Lower lobe of right lung (tissue), 2 donors: ENCODE measurements at regions not wholly inside any gene's neighbourhood (a gene's known extent, or its start where the extent isn't known, plus 50 kb on each side); places are given as distances from the start of the nearest gene placed in this dataset.

Experiments used
- ATAC-seq, 2 donors: fragments of 200-7000 bp; cut with Tn5 transposase; one replicate each; pipeline ENCODE4 v1.9.1; 2020 to 2022; ENCODE audit warnings: mild to moderate bottlenecking in 2 of 2, moderate library complexity in 2 of 2
- DNase-seq: peaks from one replicate; pipeline ENCODE4 v3.0.0-alpha.2; 2020
- H3K27ac ChIP-seq: fragments of 200-600 bp; one replicate; pipeline ENCODE4 v1.8.0; 2022
- H3K27me3 ChIP-seq: fragments of 200-600 bp; one replicate; pipeline ENCODE4 v1.8.0; 2022; ENCODE audit warnings: low read depth
- H3K36me3 ChIP-seq: fragments of 200-600 bp; one replicate; pipeline ENCODE4 v1.8.0; 2022; ENCODE audit warnings: mild to moderate bottlenecking
- H3K4me1 ChIP-seq: fragments of 200-600 bp; one replicate; pipeline ENCODE4 v1.8.0; 2022
- H3K4me3 ChIP-seq: fragments of 200-600 bp; one replicate; pipeline ENCODE4 v1.8.0; 2022; ENCODE audit warnings: mild to moderate bottlenecking
- H3K9me3 ChIP-seq: fragments of 200-600 bp; one replicate; pipeline ENCODE4 v1.8.0; 2022
- CTCF ChIP-seq: fragments of 200-600 bp; IDR thresholded peaks from one replicate; pipeline ENCODE4 v1.8.0; 2022; ENCODE audit warnings: antibody characterized with exemption, mild to moderate bottlenecking
- intact Hi-C: fragments of 100-400 bp; cut with DNase I; formaldehyde crosslinking; loops from one replicate; pipeline ENCODE4 v1.11.0; 2022
- donor health status: DM: no; HTN: yes; CAD: no; lungs with severe emphysema.

- no peak for ATAC-seq
- no peaks in the 10 kb centered on the region for H3K27me3 ChIP-seq
- DNase-seq, result no peak
- H3K4me3 ChIP-seq, result no peak overlapping the region
- no peaks in the 10 kb centered on the region for H3K9me3 ChIP-seq
- H3K4me1 ChIP-seq, result no peaks in the 10 kb centered on the region
- H3K36me3 ChIP-seq, result no peaks in the 10 kb centered on the region
- no peak overlapping the region for H3K27ac ChIP-seq
- intact Hi-C loops, result no loop called here
- TF ChIP-seq CTCF, result no peak
Observed at GRCh38 chr3:139258276-139258675, 85.5 kb upstream of the MRPS22 start.

- Histone ChIP-seq H3K27ac (no peak overlapping the region), H3K9me3 (no peaks in the 10 kb centered on the region), H3K27me3 (no peaks in the 10 kb centered on the region), H3K4me1 (no peaks in the 10 kb centered on the region), H3K4me3 (no peak overlapping the region), H3K36me3 (no peaks in the 10 kb centered on the region)
- intact Hi-C loops, result no loop called here
- ATAC-seq, result no peak
- no peak for DNase-seq
- no peak for TF ChIP-seq CTCF
Observed at GRCh38 chr3:139259398-139259797, 84.4 kb upstream of the MRPS22 start.

- DNase-seq, result no peak
- ATAC-seq, result no peak
- intact Hi-C loops, result no loop called here
- no peak overlapping the region for H3K27ac ChIP-seq
- TF ChIP-seq CTCF, result no peak
- H3K4me1 ChIP-seq, result no peaks in the 10 kb centered on the region
- H3K4me3 ChIP-seq, result no peak overlapping the region
- no peaks in the 10 kb centered on the region for H3K9me3 ChIP-seq
- H3K36me3 ChIP-seq, result no peaks in the 10 kb centered on the region
- no peaks in the 10 kb centered on the region for H3K27me3 ChIP-seq
Observed at GRCh38 chr3:139260041-139260486, 83.8 kb upstream of the MRPS22 start.

GRCh38 chr3:139260793-139261736 lies 82.8 kb upstream of the MRPS22 start:
- DNase-seq, result no peak
- ATAC-seq, result no peak
- Histone ChIP-seq H3K4me3 (no peak overlapping the region), H3K9me3 (no peaks in the 10 kb centered on the region), H3K27me3 (no peaks in the 10 kb centered on the region), H3K27ac (no peak overlapping the region), H3K4me1 (no peaks in the 10 kb centered on the region), H3K36me3 (no peaks in the 10 kb centered on the region)
- no peak for TF ChIP-seq CTCF
- intact Hi-C loops, result no loop called here

GRCh38 chr3:139261754-139262586 lies 81.8 kb upstream of the MRPS22 start:
- no peak for ATAC-seq
- TF ChIP-seq CTCF, result no peak
- Histone ChIP-seq H3K4me3 (no peak overlapping the region), H3K27ac (no peak overlapping the region), H3K9me3 (no peaks in the 10 kb centered on the region), H3K27me3 (no peaks in the 10 kb centered on the region), H3K36me3 (no peaks in the 10 kb centered on the region), H3K4me1 (no peaks in the 10 kb centered on the region)
- no peak for DNase-seq
- intact Hi-C loops, result no loop called here
